Mesendoderm (in vitro differentiated cells): ENCODE measurements at regions not wholly inside any gene's neighbourhood (a gene's known extent, or its start where the extent isn't known, plus 50 kb on each side); places are given as distances from the start of the nearest gene placed in this dataset.

ENCODE experiments used
- DNase-seq: peaks from one replicate; pipeline ENCODE4 v3.0.0; 2013
- H2AK5ac ChIP-seq: 2 replicates; pipeline ENCODE4 v1.6.1; 2013; ENCODE audit warnings: low read length, inconsistent platforms
- H2BK120ac ChIP-seq: 2 replicates; pipeline ENCODE4 v1.6.1; 2013; ENCODE audit warnings: low read depth, mild to moderate bottlenecking, low read length, moderate library complexity, mixed read lengths
- H2BK15ac ChIP-seq: replicated peaks from 2 replicates; pipeline ENCODE4 v1.6.1; 2013; ENCODE audit warnings: low read depth, mild to moderate bottlenecking, moderate library complexity
- H2BK5ac ChIP-seq: 2 replicates; pipeline ENCODE4 v1.6.1; 2013; ENCODE audit warnings: low read length, inconsistent platforms
- H3K18ac ChIP-seq: 2 replicates; pipeline ENCODE4 v1.6.1; 2013; ENCODE audit warnings: mild to moderate bottlenecking, low read length, mixed read lengths
- H3K23ac ChIP-seq: one replicate; pipeline ENCODE4 v1.6.1; 2013; ENCODE audit warnings: low read length
- H3K27ac ChIP-seq: 2 replicates; pipeline ENCODE4 v1.5.1; 2013; ENCODE audit warnings: low read depth, mild to moderate bottlenecking, inconsistent platforms, low read length, moderate library complexity
- H3K27me3 ChIP-seq: 2 replicates; pipeline ENCODE4 v1.6.1; 2013; ENCODE audit warnings: low read length, control low read depth, mild to moderate bottlenecking, inconsistent platforms; ENCODE audit not compliant: insufficient read depth, poor library complexity
- H3K36me3 ChIP-seq: 2 replicates; pipeline ENCODE4 v1.6.1; 2013; ENCODE audit warnings: low read length, inconsistent platforms; ENCODE audit not compliant: control insufficient read depth, insufficient read depth
- H3K4ac ChIP-seq: one replicate; pipeline ENCODE4 v1.6.1; 2013; ENCODE audit warnings: low read depth, mild to moderate bottlenecking, low read length, moderate library complexity
- H3K4me1 ChIP-seq: 2 replicates; pipeline ENCODE4 v1.6.1; 2013; ENCODE audit warnings: low read depth, low read length, inconsistent platforms; ENCODE audit not compliant: control insufficient read depth
- H3K4me2 ChIP-seq: 2 replicates; pipeline ENCODE4 v1.6.1; 2013; ENCODE audit warnings: low read length
- H3K4me3 ChIP-seq: 2 replicates; pipeline ENCODE4 v1.5.1; 2013; ENCODE audit warnings: mild to moderate bottlenecking, low read length
- H3K56ac ChIP-seq: one replicate; pipeline ENCODE4 v1.6.1; 2013; ENCODE audit warnings: low read length
- H3K79me1 ChIP-seq: 2 replicates; pipeline ENCODE4 v1.6.1; 2013; ENCODE audit warnings: low read length, inconsistent platforms
- H3K79me2 ChIP-seq: 2 replicates; pipeline ENCODE4 v1.6.1; 2013; ENCODE audit warnings: mild to moderate bottlenecking, low read length; ENCODE audit not compliant: control insufficient read depth, insufficient read depth
- H3K9ac ChIP-seq: 2 replicates; pipeline ENCODE4 v1.6.1; 2013; ENCODE audit warnings: low read length, inconsistent platforms
- H4K5ac ChIP-seq: one replicate; pipeline ENCODE4 v1.6.1; 2013; ENCODE audit warnings: low read length
- H4K8ac ChIP-seq: one replicate; pipeline ENCODE4 v1.6.1; 2013; ENCODE audit warnings: low read depth, mild to moderate bottlenecking, control low read depth, low read length, moderate library complexity
- WGBS: extraction: QIAGEN DNeasy Blood & Tissue Kit; methylation state at CpG from one replicate; pipeline ENCODE4 v1.1.7; 2013; ENCODE audit warnings: low lambda C conversion rate, missing lambda C conversion rate; ENCODE audit not compliant: insufficient coverage; ENCODE audit errors: extremely low coverage; 5-methylcytosine and 5-hydroxymethylcytosine counted together

GRCh38 chrY:14277029-14277428, 221.0 kb downstream of the VCY1B start:
- H3K27ac ChIP-seq, result no peak overlapping the region
- H3K23ac ChIP-seq, result no peak overlapping the region
- no peak overlapping the region for H3K4me2 ChIP-seq
- no peak for DNase-seq
- no peak overlapping the region for H3K18ac ChIP-seq
- no peak overlapping the region for H2BK5ac ChIP-seq
- no peaks in the 10 kb centered on the region for H3K36me3 ChIP-seq
- no peak overlapping the region for H3K56ac ChIP-seq
- H3K9ac ChIP-seq, result no peak overlapping the region
- H2BK120ac ChIP-seq, result no peak overlapping the region
- H3K79me2 ChIP-seq, result no peaks in the 10 kb centered on the region
- H3K4me3 ChIP-seq, result no peak overlapping the region
- no peak overlapping the region for H4K5ac ChIP-seq
- H3K79me1 ChIP-seq, result no peaks in the 10 kb centered on the region
- H4K8ac ChIP-seq, result no peak overlapping the region
- H3K4ac ChIP-seq, result no peak overlapping the region
- H2BK15ac ChIP-seq, result no peak overlapping the region
- H3K27me3 ChIP-seq, result no peaks in the 10 kb centered on the region
- H3K4me1 ChIP-seq, result no peaks in the 10 kb centered on the region
- no peak overlapping the region for H2AK5ac ChIP-seq

DNA sequence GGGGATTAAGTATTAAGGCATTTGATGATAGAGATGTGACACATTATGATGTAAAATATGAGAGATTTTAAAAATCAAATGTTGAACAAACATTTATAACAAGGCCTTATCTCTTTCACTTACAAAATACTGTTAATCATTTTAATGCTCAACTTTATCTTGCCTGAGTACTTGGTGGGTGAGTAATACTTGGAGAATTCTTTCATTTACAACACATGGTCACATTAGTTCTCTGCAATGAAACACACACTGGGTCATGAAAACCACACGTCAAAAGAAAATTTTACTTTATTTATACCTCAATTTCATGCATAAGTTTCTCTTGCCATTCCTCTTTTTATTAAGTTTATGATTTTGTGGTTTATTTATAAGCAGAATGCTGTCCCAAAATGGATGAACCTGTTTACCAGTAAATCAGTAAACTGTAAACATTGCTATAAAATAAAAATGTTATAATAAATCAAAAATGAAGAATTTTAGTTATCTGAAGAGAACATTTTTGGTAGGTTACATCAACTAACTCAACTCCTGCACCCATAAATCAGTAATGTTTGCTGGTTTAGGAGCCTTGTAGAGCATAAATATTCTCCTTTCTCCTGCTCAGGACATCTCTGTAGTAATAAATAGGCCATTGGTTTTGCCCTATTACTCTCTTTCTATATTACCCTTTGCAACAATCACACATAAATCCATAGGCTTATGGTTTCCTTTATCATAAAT, 233.5 kb upstream of the NLGN4Y start:
- Histone ChIP-seq H3K36me3 (no peaks in the 10 kb centered on the region), H2BK5ac (no peak overlapping the region), H3K56ac (no peak overlapping the region), H2AK5ac (no peak overlapping the region), H3K4ac (no peak overlapping the region), H3K79me2 (no peaks in the 10 kb centered on the region), H3K23ac (no peak overlapping the region), H3K18ac (no peak overlapping the region), H3K4me3 (no peak overlapping the region), H3K27ac (no peak overlapping the region), H3K4me2 (no peak overlapping the region), H3K9ac (no peak overlapping the region), H4K8ac (no peak overlapping the region), H3K79me1 (no peaks in the 10 kb centered on the region), H4K5ac (no peak overlapping the region), H2BK15ac (no peak overlapping the region), H3K27me3 (no peaks in the 10 kb centered on the region), H2BK120ac (no peak overlapping the region), H3K4me1 (no peaks in the 10 kb centered on the region)
- WGBS, result no CpG with 5 or more reads among the region's 1 CpG
- no peak for DNase-seq

- no peak overlapping the region for H2AK5ac ChIP-seq
- H3K4me1 ChIP-seq, result no peaks in the 10 kb centered on the region
- H2BK5ac ChIP-seq, result no peak overlapping the region
- H3K18ac ChIP-seq, result no peak overlapping the region
- H3K4me3 ChIP-seq, result no peak overlapping the region
- no peaks in the 10 kb centered on the region for H3K36me3 ChIP-seq
- no peak overlapping the region for H2BK120ac ChIP-seq
- H3K4me2 ChIP-seq, result no peak overlapping the region
- H4K8ac ChIP-seq, result no peak overlapping the region
- WGBS, result no CpG with 5 or more reads among the region's 2 CpGs
- H3K9ac ChIP-seq, result no peak overlapping the region
- H3K27me3 ChIP-seq, result no peaks in the 10 kb centered on the region
- no peak overlapping the region for H3K23ac ChIP-seq
- no peak overlapping the region for H3K4ac ChIP-seq
- H3K56ac ChIP-seq, result no peak overlapping the region
- H4K5ac ChIP-seq, result no peak overlapping the region
- no peak for DNase-seq
- H2BK15ac ChIP-seq, result no peak overlapping the region
- H3K79me2 ChIP-seq, result no peaks in the 10 kb centered on the region
- H3K79me1 ChIP-seq, result no peaks in the 10 kb centered on the region
- H3K27ac ChIP-seq, result no peak overlapping the region
Observed at GRCh38 chrY:14292382-14292781, 231.9 kb upstream of the NLGN4Y start.

DNA sequence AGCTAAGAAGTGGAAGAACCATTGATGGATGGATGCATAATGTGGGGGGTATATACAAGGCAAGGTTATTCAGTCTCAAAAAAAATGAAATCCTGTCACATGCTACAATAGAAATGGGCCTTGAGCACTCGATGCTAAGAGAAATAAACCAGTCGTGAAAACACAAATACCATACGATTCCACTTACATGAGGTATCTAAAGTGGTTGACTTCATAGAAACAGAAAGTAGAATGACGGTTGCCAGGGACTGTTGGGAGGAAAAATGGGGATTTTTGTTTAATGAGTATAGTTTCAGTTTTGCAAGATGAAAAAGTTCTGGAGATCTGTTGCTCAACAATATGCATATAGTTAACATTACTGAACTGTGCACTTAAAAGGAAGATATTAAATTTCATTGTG, 223.6 kb upstream of the NLGN4Y start:
- H3K27me3 ChIP-seq, result no peaks in the 10 kb centered on the region
- no peak overlapping the region for H2BK15ac ChIP-seq
- H3K56ac ChIP-seq, result no peak overlapping the region
- H3K4me3 ChIP-seq, result no peak overlapping the region
- H3K4me1 ChIP-seq, result no peaks in the 10 kb centered on the region
- H4K8ac ChIP-seq, result no peak overlapping the region
- H3K18ac ChIP-seq, result no peak overlapping the region
- no CpG with 5 or more reads among the region's 4 CpGs for WGBS
- no peak overlapping the region for H2BK120ac ChIP-seq
- no peaks in the 10 kb centered on the region for H3K36me3 ChIP-seq
- H3K4me2 ChIP-seq, result no peak overlapping the region
- H3K9ac ChIP-seq, result no peak overlapping the region
- no peak overlapping the region for H2BK5ac ChIP-seq
- no peak overlapping the region for H3K27ac ChIP-seq
- no peak overlapping the region for H2AK5ac ChIP-seq
- H3K23ac ChIP-seq, result no peak overlapping the region
- no peaks in the 10 kb centered on the region for H3K79me2 ChIP-seq
- DNase-seq, result no peak
- no peak overlapping the region for H3K4ac ChIP-seq
- H4K5ac ChIP-seq, result no peak overlapping the region
- H3K79me1 ChIP-seq, result no peaks in the 10 kb centered on the region

DNA sequence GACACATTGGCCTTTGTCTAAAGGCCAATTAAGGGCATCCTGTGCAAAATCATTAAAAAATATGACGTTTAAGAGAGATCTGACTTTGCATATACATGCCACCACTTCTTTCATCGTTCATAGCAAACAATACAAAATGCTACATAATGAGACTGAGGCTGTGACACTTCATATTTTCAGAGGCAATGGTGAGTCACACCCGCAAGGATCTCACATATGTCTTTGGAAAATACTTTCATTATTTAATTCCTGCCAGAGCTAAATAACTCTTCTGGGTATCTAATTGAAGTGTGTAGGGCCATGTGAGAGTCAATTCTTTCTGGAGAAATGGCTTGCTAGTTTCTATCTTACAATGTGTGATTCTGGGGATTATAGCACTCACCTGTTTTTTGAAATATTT, 222.8 kb upstream of the NLGN4Y start:
- no peaks in the 10 kb centered on the region for H3K4me1 ChIP-seq
- WGBS, result no CpG with 5 or more reads among the region's 3 CpGs
- H3K79me2 ChIP-seq, result no peaks in the 10 kb centered on the region
- H3K79me1 ChIP-seq, result no peaks in the 10 kb centered on the region
- no peak overlapping the region for H3K18ac ChIP-seq
- no peak for DNase-seq
- no peak overlapping the region for H2BK15ac ChIP-seq
- H3K4ac ChIP-seq, result no peak overlapping the region
- no peak overlapping the region for H3K23ac ChIP-seq
- H3K4me2 ChIP-seq, result no peak overlapping the region
- no peaks in the 10 kb centered on the region for H3K36me3 ChIP-seq
- H2AK5ac ChIP-seq, result no peak overlapping the region
- H3K4me3 ChIP-seq, result no peak overlapping the region
- H4K8ac ChIP-seq, result no peak overlapping the region
- no peaks in the 10 kb centered on the region for H3K27me3 ChIP-seq
- no peak overlapping the region for H3K9ac ChIP-seq
- no peak overlapping the region for H2BK5ac ChIP-seq
- no peak overlapping the region for H2BK120ac ChIP-seq
- H4K5ac ChIP-seq, result no peak overlapping the region
- no peak overlapping the region for H3K56ac ChIP-seq
- no peak overlapping the region for H3K27ac ChIP-seq

DNA sequence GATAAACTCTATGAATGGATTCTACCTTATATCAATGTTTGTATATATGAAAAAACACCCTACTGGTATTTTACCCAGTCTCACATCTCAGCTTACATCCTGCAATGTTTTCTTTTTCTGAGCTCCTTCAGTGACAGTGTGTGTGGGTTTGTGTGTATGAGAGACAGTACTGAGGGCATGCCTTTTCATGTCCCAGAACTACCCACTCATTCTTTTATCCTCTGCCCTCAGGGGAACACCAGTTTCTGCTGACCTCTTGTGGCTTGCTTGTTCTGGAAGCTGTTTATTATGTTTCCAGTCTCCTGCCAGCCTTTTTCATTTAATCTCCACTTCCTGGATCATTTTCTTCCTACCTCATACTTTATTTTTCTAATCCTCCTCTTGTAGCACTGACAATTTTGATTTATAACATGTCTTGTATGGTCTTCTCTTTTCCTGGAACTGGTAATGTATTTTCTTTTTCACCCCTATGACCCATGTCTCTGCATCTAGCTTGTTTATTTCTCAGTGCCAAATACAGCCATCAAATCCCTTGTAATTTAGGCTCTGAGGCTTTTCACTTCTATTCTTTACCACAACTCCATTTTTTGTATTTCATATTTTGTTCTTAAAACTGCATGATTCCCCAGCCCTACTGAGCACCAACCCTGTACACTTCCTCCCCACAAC, 195.5 kb upstream of the NLGN4Y start:
- Histone ChIP-seq H3K36me3 (no peaks in the 10 kb centered on the region), H3K18ac (peak overlapping the region; percentile 51), H3K4me3 (no peak overlapping the region), H3K79me2 (no peaks in the 10 kb centered on the region), H4K8ac (no peak overlapping the region), H3K4ac (no peak overlapping the region), H3K56ac (no peak overlapping the region), H4K5ac (no peak overlapping the region), H2BK15ac (no peak overlapping the region), H3K9ac (no peak overlapping the region), H3K27me3 (no peaks in the 10 kb centered on the region), H3K79me1 (no peaks in the 10 kb centered on the region), H2AK5ac (no peak overlapping the region), H3K4me2 (no peak overlapping the region), H2BK5ac (no peak overlapping the region), H3K23ac (no peak overlapping the region), H2BK120ac (no peak overlapping the region), H3K4me1 (no peaks in the 10 kb centered on the region), H3K27ac (no peak overlapping the region)
- DNase-seq, result peak; percentile 57
